ENCODE measurements at regions not wholly inside any gene's neighbourhood (a gene's known extent, or its start where the extent isn't known, plus 50 kb on each side); places are given as distances from the start of the nearest gene placed in this dataset.

- DNase-seq (ENCODE audit: low spot score), result no peak
Observed at GRCh38 chr5:77157732-77158532, 52.5 kb upstream of the PDE8B start.

- DNase-seq (ENCODE audit: low spot score), result peak; percentile 29
Observed at GRCh38 chr5:77156379-77156778, 54.1 kb upstream of the PDE8B start.

DNA sequence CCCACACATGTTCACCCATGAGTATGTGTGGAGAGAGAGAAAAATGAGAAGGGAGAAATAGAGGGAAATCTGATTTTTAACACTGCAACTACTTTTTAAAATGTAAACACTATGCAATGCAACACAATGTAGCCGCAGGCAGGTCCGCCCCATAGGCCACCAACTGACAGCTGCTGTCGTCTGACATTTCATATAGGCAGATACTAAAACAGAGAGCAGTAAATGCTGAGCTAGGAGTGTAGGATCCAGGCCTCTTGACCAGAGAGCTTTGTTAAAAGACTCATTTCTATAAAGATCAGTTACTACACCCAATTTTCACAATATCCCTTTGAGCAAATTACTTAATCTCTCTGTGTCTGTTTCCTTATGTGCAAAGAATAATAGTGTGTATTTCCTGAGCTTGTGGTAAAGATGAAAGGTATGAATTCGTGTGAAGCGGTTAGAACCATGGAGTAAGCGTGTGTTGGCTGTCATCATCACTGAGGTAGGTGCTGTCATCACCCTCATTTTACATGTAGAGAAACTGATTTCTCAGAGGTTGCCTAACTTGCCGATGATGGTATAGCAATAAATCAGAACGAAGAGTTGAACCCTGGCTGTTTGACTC is 55.2 kb upstream of the PDE8B start:
- DNase-seq (ENCODE audit: low spot score), result no peak

DNA sequence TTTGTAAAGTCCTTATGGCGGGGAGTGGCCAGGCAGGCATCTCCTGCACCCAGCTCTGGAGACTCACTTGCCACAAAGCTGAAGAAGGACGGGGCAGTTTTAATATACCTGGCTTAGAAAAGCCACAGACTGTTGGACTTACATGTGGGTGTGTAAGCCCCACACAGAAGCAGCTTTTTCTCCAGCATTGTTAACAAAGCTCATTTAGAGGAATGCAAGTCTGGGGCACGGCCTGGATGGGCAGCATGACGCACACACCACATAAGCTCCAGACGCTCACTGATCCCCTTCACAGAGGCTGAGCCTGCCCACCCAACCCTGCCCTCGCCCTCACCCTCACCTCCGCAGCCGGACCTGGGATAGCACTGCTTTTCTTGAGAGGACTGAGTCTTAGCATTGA is 58.0 kb upstream of the PDE8B start:
- DNase-seq (ENCODE audit: low spot score), result no peak

DNA sequence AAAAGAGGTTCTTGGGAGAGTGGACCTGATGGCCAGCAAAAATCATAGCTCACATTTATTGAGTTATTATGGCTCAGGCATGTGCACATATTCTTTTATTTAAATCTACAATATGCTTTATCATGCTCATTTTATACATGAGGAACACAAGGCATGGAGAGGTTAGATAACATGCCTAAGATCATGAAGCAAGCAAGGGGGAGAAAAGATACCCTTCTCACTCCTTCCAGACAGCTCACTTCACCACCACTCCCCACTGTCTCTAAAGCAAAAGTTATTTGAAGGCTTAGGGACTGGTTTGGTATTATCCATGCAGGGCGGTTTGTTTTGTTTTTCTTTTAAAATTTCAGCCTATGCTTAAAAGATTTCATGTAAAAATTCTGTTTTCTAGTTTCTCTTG is 59.0 kb upstream of the PDE8B start:
- DNase-seq (ENCODE audit: low spot score), result no peak

DNA sequence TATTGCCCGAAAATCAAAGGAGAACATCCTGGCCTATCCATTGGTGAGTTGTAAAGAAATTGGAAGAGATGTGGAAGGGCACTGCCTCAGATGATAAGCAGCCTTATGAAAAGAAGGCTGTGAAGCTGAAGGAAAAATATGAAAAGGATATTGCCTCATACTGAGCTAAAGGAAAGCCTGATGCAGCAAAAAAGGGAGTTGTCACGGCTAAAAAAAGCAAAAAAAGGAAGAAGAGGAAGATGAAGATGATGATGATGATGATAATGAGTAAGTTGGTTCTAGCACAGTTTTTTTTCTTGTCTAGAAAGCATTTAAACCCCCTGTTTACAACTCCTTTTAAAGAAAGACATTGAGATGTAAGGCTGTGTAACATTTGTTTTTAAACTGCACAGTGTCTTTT is 59.8 kb upstream of the ZBED3 start:
- DNase-seq (ENCODE audit: low spot score), result no peak

DNA sequence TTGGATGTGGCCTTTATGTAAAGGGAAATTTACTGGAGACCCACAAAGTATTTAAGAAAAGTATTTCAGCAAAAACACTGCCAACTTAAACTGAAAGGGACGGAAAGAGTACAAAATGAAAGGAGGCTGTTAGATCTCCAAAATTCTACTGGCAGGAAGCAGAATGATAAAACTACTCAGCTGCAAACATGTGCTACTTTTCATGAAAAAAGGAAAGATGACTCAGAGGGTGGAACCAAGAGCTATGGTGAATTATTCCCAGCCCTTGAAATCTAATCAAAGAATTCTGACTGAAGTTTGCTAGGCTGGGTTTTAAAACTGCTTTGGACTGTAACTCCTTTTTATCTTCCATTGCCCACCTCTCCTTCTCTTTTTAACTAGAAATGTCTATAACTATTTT is 58.6 kb upstream of the ZBED3 start:
- no peak for DNase-seq (ENCODE audit: low spot score)

DNA sequence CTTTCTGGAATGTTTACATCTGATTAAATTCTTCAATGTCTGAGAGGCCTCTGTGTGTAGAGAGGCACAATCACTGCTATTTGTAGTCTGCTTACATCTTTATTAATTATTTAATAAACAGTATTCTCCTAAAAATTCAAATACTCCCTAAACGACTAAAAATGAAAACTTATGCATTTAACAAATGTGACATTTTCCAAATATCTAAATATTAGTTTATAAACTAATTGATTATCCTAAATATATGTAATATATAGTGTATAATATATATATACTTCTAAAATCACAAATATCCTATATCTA is 57.7 kb upstream of the ZBED3 start:
- no peak for DNase-seq (ENCODE audit: low spot score)

DNA sequence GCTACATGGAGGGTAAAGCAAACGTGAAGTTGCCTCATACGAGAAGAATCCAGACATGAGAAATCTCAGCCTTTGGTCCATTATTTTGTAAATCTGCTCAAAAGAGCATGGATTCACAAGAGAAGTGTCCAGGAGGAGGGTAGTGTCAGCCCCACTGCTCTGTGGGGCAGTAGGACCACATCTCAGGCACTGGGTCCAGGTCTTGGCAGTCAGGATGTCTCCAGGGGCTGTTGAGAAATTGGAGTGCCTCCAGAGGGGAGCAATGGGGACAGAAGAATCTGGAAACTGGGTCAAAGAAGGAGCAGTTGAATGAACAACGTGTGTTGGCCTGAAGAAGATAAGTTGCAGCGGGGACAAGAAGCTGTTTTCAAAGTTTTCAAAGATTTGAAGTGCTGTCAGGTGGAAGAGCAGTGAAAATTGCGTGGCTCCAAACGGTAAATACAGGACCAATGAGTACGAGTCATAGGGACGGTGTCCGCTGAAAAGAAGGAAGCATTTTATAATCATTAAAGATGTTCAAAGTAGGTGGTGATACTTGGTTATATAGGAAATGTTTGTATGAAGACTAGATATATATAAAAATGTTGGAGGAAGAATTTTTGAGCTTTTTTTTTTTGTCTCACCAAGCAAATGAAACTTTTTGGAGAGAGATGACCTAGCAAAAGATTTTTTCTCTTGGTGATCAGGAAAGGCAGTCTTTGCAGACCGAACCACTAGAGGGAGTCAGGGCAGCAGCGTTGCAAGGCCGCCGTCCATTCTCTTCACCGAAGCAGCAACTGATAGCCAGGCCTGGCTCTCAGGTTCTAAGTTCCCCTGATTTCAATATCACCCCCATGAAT is 57.1 kb upstream of the ZBED3 start:
- peak; percentile 14 for DNase-seq (ENCODE audit: low spot score)

DNA sequence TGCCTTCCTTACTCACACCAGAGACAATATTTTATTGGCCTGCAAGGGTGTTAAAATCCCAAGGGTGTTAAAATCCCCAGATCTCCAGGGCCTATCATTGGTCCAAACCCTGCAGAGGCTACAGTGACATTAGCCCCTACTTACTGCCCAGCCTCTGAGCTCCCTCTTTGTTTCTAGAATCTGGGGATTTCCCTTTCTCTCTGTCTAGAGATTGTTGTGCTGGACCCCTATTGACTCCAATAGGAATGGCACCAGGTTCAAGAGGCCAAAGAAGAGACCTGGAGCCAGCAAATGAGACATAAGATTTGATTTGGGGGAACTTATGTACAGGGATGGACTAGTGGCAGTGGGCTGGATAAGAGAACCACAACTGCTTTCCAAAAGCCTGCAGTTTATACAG is 53.3 kb upstream of the ZBED3 start:
- DNase-seq (ENCODE audit: low spot score), result no peak

DNA sequence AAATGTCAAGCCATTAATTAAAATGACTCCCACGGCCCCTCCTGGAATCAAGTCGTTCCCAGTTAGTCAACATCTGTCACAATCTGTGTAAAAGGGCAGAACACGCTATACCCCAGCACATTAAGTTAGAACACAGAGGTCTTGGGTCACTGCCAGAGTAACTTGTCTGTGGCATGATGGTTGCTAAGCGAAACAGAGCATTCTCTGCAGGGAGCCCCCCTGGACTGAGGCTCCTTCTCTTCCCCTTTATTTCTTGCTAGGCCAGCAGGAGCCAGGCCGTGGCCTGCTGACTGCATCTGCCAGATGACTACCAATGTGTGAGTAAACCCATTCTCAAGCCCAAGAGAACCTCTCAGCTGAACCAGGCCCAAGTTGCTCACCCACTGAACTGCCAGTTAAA is 51.9 kb upstream of the ZBED3 start:
- DNase-seq (ENCODE audit: low spot score), result no peak

Measured in COLO829 (cell line).